Fibroblast of skin of scalp (primary cell): ENCODE measurements at regions not wholly inside any gene's neighbourhood (a gene's known extent, or its start where the extent isn't known, plus 50 kb on each side); places are given as distances from the start of the nearest gene placed in this dataset.

Experiments
- DNase-seq: peaks from one replicate; pipeline ENCODE4 v3.0.0-alpha.2; 2013

DNA sequence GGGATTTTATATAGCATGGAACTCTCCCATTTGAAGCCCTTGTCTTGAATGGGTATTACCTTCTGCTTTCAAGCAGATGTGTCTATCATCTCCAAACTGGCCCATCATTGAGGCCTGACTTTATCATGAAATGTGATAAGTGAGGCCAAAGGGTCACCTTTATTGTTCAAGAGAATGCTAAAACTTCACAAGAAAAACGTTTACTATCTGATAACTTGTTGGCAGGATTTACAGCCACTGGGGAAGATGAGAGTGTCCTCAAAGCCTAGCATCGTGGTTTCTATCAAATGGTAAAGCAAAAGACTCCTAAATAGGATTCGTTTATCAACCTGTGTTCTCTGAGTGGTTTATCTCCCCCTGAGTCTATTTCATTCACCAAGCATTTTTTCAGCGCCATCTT, 62.0 kb upstream of the CLMN start:
- DNase-seq, result no peak

DNA sequence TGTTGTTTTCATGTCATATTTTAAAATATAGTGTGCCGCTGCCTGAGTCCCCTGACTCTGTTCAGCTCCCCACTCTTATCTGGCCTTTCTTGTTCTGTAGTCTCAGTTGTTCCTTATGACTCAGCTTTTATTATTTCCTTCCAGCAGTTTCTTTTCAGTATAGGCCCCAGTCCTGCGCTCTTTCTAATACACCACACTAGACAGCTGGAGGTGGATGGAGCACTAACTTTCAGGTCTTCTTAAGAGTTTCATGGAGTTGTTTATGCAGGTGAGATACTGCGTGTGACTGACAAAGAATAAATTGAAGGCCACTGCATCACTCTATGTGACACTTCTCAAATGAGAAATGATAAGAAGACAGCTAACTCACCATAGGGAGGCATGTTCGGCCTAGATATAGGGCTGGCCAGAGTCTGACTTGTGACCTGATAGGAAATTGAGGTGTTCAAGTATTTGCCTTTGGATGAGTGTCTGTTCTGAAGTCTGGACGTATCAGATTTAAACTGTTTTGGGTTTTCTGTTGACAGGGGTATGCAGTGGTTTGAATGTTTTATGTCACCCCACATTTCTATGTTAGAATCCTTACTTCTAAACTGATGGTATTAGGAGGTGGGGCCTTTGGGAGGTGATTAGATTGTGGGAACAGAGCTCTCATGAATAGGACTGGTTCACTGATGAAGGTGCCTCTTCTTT, 60.8 kb upstream of the CLMN start:
- DNase-seq, result no peak

DNA sequence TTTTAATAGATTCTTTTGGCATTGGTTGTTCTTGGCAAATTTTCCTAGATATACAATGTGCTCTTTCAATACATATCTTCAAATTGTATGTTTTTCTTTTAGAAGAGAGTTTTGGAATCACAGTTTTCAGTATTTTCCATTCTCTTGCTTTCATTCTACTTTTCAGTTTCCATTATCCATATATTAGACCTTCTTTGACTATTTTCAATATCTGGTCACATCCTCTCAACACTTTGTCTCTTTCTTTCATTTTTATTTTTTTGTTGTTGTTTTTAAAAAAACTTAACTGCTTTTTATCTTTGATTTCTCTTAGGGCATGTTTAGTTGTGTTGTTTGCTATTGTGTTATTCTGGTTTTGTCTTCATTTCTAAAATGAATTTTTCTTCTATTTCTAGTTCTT, 59.9 kb upstream of the CLMN start:
- no peak for DNase-seq

DNA sequence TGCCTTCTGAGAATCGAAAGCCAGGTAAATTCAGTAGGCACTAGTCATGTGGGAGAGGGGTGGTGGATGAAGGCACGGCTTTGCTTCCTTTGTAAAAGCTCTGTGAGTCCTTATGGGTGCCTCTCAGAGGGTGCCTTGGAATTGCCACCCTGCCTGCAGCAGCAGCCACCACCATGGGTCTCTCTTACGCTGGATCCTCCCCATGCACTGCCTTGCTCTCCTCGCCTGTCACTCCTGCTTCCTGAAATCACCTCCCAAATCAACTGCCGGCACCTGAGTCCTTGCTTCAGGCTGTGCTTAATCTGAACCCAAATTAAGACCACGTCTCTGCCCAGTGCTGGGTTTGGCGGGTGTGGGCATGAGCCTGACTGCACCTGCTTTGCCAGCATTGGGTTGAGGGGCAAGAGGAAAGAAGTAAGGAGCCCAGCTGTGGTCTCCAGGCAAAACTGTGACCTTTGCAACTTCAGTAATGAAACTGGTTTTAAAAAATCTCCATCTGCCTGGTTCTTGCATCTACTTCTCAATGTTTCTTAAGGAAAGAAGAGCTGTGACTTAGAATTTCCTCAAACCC, 55.9 kb upstream of the CLMN start:
- no peak for DNase-seq

DNA sequence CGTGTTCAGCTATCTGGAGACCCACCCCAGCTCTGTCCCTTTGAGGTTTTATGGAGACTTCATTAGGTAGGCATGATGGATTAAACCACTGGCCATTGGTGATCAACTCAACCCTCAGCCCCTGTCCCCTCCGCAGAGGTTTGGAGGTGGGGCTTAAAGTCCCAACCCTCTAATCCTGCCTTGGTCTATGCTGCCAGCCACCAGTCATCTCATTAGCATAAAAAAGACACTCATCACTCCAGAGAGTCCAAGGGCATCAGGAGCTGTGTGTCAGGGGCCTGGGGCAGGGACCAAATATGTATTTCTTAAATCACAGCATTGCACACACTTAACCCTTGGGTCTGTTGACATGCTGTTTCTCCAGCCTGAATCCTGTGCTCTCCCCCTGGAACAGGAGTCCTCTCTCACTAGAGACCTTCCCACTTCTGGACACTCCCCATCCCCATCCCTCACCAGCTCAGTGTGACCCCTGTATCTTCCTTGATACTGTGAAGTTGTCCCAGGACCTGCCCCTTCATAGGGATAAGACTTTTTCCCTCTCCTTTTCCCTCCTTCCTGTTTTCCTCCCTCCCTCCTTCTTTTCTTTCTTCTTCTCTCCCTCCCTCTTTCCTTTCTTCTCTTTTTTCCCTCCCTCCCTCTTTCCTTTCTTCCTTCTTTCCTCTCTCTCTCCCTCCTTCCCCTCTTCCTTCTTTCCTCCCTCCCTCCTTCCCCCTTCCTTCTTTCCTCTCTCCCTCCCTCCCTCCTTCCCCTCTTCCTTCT, 54.7 kb upstream of the CLMN start:
- no peak for DNase-seq

- no peak for DNase-seq
Observed at GRCh38 chr14:95370076-95370475, 50.4 kb upstream of the CLMN start.
